Gastrocnemius medialis (tissue), 4 donors: ENCODE measurements at regions not wholly inside any gene's neighbourhood (a gene's known extent, or its start where the extent isn't known, plus 50 kb on each side); places are given as distances from the start of the nearest gene placed in this dataset.

Experiments used
- CTCF ChIP-seq, 5 experiments: fragments of 450-650 bp in 3 of 5; fragments of 200-600 bp in 2 of 5; sonication (generic) in 2 of 5; IDR thresholded peaks in 4 of 5; conservative IDR thresholded peaks in 1 of 5; 1 replicate in 4 of 5; 2 replicates in 1 of 5; pipeline ENCODE4 v1.5.1; 2016 to 2019; ENCODE audit warnings: antibody characterized with exemption in 5 of 5, mild to moderate bottlenecking in 3 of 5, moderate library complexity in 3 of 5
- POLR2A ChIP-seq, 2 donors: fragments of 450-650 bp; IDR thresholded peaks; one replicate each; pipeline ENCODE4 v1.6.1; 2017; ENCODE audit warnings: antibody characterized with exemption in 2 of 2, mild to moderate bottlenecking in 2 of 2, moderate library complexity in 2 of 2

- TF ChIP-seq CTCF (IDR thresholded peaks at IDR 0.05 in 4 of 5, conservative IDR thresholded peaks at IDR 0.05 in 1 of 5) (no peak), POLR2A (IDR thresholded peaks at IDR 0.05) (no peak)
Observed at GRCh38 chr20:11394145-11394833, 523.4 kb upstream of the BTBD3 start.
